Inflammatory macrophage treated with lipopolysaccharide for 1 hour (primary cell): ENCODE measurements at regions not wholly inside any gene's neighbourhood (a gene's known extent, or its start where the extent isn't known, plus 50 kb on each side); places are given as distances from the start of the nearest gene placed in this dataset.

Source experiments
- DNase-seq, 2 donors: peaks; one replicate each; pipeline ENCODE4 v3.0.0-alpha.2; 2020 to 2022

- no peak for DNase-seq
Observed at GRCh38 chr3:54071601-54072000, 50.8 kb upstream of the CACNA2D3 start.

GRCh38 chr3:54069961-54070360, 52.4 kb upstream of the CACNA2D3 start:
- DNase-seq, result no peak

- peak in 1 of 2 donors; percentile 13 for DNase-seq
Observed at GRCh38 chr3:54067055-54067698, 55.2 kb upstream of the CACNA2D3 start.

GRCh38 chr3:54066253-54066652, 56.1 kb upstream of the CACNA2D3 start:
- no peak for DNase-seq

GRCh38 chr3:54065586-54065985, 56.8 kb upstream of the CACNA2D3 start:
- DNase-seq, result no peak

GRCh38 chr3:54065140-54065539, 57.2 kb upstream of the CACNA2D3 start:
- DNase-seq, result no peak

- DNase-seq, result no peak
Observed at GRCh38 chr3:54064486-54064885, 57.9 kb upstream of the CACNA2D3 start.

- DNase-seq, result no peak
Observed at GRCh38 chr3:54062546-54062945, 59.8 kb upstream of the CACNA2D3 start.

- no peak for DNase-seq
Observed at GRCh38 chr3:54056521-54056920, 65.8 kb upstream of the CACNA2D3 start.

GRCh38 chr3:54053882-54054281, 68.5 kb upstream of the CACNA2D3 start:
- DNase-seq, result no peak

GRCh38 chr3:54053211-54053610, 69.1 kb upstream of the CACNA2D3 start:
- DNase-seq, result no peak

GRCh38 chr3:54047568-54047967, 74.8 kb upstream of the CACNA2D3 start:
- no peak for DNase-seq

- DNase-seq, result no peak
Observed at GRCh38 chr3:54046641-54047214, 75.6 kb upstream of the CACNA2D3 start.

- no peak for DNase-seq
Observed at GRCh38 chr3:54045061-54045815, 77.1 kb upstream of the CACNA2D3 start.

GRCh38 chr3:54042259-54042823, 80.0 kb upstream of the CACNA2D3 start:
- DNase-seq, result no peak

- no peak for DNase-seq
Observed at GRCh38 chr3:54040476-54040875, 81.9 kb upstream of the CACNA2D3 start.

GRCh38 chr3:54038391-54038790, 84.0 kb upstream of the CACNA2D3 start:
- no peak for DNase-seq

- DNase-seq, result no peak
Observed at GRCh38 chr3:54036543-54036942, 85.8 kb upstream of the CACNA2D3 start.

GRCh38 chr3:54034971-54035370, 87.4 kb upstream of the CACNA2D3 start:
- no peak for DNase-seq

- DNase-seq, result no peak
Observed at GRCh38 chr3:54033761-54034160, 88.6 kb upstream of the CACNA2D3 start.

- no peak for DNase-seq
Observed at GRCh38 chr3:54032598-54032997, 89.8 kb upstream of the CACNA2D3 start.

- no peak for DNase-seq
Observed at GRCh38 chr3:54028372-54028771, 94.0 kb upstream of the CACNA2D3 start.

GRCh38 chr3:54026543-54026942, 95.8 kb upstream of the CACNA2D3 start:
- DNase-seq, result no peak

- DNase-seq, result no peak
Observed at GRCh38 chr3:54021071-54021470, 101.3 kb upstream of the CACNA2D3 start.
